T-cell (primary cell): ENCODE measurements at regions not wholly inside any gene's neighbourhood (a gene's known extent, or its start where the extent isn't known, plus 50 kb on each side); places are given as distances from the start of the nearest gene placed in this dataset.
"Not testable (repeated sequence)": the region's sequence is repeated elsewhere in the genome, so short reads cannot be mapped to it uniquely, and the experiment has no call there.

Experiments
- ATAC-seq, 4 experiments: fragments of 200-7000 bp in 3 of 4; fragments of 150-1000 bp in 1 of 4; cut with Tn5 transposase; replicated peaks in 1 of 4; 1 replicate in 3 of 4; 2 replicates in 1 of 4; pipeline ENCODE4 v1.10.0; 2021; ENCODE audit warnings: moderate library complexity in 3 of 4, mild to moderate bottlenecking in 2 of 4, moderate number of reproducible peaks in 1 of 4
- CTCF ChIA-PET, 2 donors: fragments of 300-600 bp; sonication (Branson Sonifier 250); formaldehyde crosslinking; loops; one replicate each; lab custom pipeline; 2022; ENCODE audit warnings: antibody characterized with exemption in 2 of 2; lab: Charles Lee
- POLR2A ChIA-PET, 2 donors: fragments of 300-600 bp; sonication (Branson Sonifier 250); formaldehyde crosslinking; loops; one replicate each; lab custom pipeline; 2022; ENCODE audit warnings: antibody characterized with exemption in 2 of 2; lab: Charles Lee
- DNase-seq, 35 experiments: peaks; one replicate each; pipeline versions ENCODE4 v3.0.0 to v3.0.0-alpha.2; 2013 to 2023
- H3K27ac ChIP-seq: one replicate; pipeline ENCODE4 v1.5.1; 2013; ENCODE audit warnings: low read length
- H3K27me3 ChIP-seq, 2 experiments: replicated peaks in 1 of 2; 1 replicate in 1 of 2; 2 replicates in 1 of 2; pipeline versions ENCODE4 v1.6.1 to v1.7.0; 2013; ENCODE audit warnings: low read length in 1 of 2, mixed read lengths in 1 of 2; ENCODE audit not compliant: control insufficient read depth in 2 of 2, insufficient read depth in 2 of 2; ENCODE audit errors: extremely low read depth in 1 of 2
- H3K36me3 ChIP-seq, 2 donors: 1 replicate in 1 of 2; 2 replicates in 1 of 2; pipeline versions ENCODE4 v1.6.1 to v1.7.0; 2013; ENCODE audit warnings: low read length in 1 of 2; ENCODE audit not compliant: control insufficient read depth in 2 of 2, insufficient read depth in 1 of 2; ENCODE audit errors: extremely low read depth in 1 of 2
- H3K4me1 ChIP-seq, 2 experiments: 1 replicate in 1 of 2; 2 replicates in 1 of 2; pipeline versions ENCODE4 v1.6.1 to v1.7.0; 2013; ENCODE audit warnings: low read length in 2 of 2, mixed read lengths in 1 of 2; ENCODE audit not compliant: insufficient read depth in 2 of 2, control insufficient read depth in 1 of 2; ENCODE audit errors: extremely low read depth in 1 of 2
- H3K4me3 ChIP-seq, 2 donors: 1 replicate in 1 of 2; 2 replicates in 1 of 2; pipeline versions ENCODE4 v1.5.1 to v1.7.0; 2013; ENCODE audit warnings: mild to moderate bottlenecking in 2 of 2, low read length in 1 of 2, moderate library complexity in 1 of 2; ENCODE audit not compliant: control insufficient read depth in 1 of 2; ENCODE audit errors: extremely low read depth in 1 of 2
- H3K9me3 ChIP-seq: 2 replicates; pipeline ENCODE4 v1.7.0; 2013
- H3K27ac Mint-ChIP-seq, 2 donors: one replicate each; pipeline ENCODE4 v1.8.0; 2020 to 2021; ENCODE audit warnings: mild to moderate bottlenecking in 2 of 2, mixed read lengths in 2 of 2
- H3K27me3 Mint-ChIP-seq, 2 donors: one replicate each; pipeline ENCODE4 v1.8.0; 2021 to 2022; ENCODE audit warnings: mixed read lengths in 2 of 2
- H3K36me3 Mint-ChIP-seq: one replicate; pipeline ENCODE4 v1.8.0; 2021; ENCODE audit warnings: mixed read lengths
- H3K4me1 Mint-ChIP-seq, 3 donors: one replicate each; pipeline ENCODE4 v1.8.0; 2020 to 2022; ENCODE audit warnings: mixed read lengths in 3 of 3, mild to moderate bottlenecking in 1 of 3
- H3K4me3 Mint-ChIP-seq, 3 donors: one replicate each; pipeline ENCODE4 v1.8.0; 2020 to 2022; ENCODE audit warnings: mild to moderate bottlenecking in 3 of 3, mixed read lengths in 3 of 3, moderate library complexity in 3 of 3
- H3K9me3 Mint-ChIP-seq, 3 donors: one replicate each; pipeline ENCODE4 v1.8.0; 2020 to 2022; ENCODE audit warnings: mixed read lengths in 3 of 3
- WGBS: methylation state at CpG from one replicate; pipeline ENCODE4 v1.1.5; 2013; ENCODE audit warnings: missing lambda C conversion rate; ENCODE audit not compliant: insufficient coverage; 5-methylcytosine and 5-hydroxymethylcytosine counted together

DNA sequence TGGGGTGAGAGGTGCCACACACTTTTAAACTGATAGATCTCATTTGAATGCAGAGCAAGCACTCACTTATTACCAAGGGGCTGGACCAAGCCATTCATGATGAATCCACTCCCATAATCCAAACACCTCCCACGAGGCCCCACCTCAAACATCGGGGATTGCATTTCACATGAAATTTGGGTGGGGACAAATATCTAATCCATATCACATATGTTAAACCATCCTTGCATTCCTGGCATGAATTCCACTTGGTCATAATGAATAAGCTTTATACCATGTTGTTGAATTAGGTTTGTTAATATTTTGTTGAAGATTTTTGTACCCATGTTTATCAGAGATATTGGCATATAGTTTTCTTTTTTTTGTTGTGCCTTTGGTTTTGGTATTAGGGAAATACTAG, 1198.7 kb upstream of the ATXN8OS start:
- no CpG with 5 or more reads among the region's 2 CpGs for WGBS
- Mint-ChIP-seq H3K27me3 (no peaks in the 10 kb centered on the region), H3K27ac (no peak overlapping the region), H3K9me3 (peaks cover 22 to 45% (median 38%) of the 10 kb centered on the region in 3 donors), H3K4me3 (no peak overlapping the region), H3K4me1 (no peaks in the 10 kb centered on the region), H3K36me3 (no peaks in the 10 kb centered on the region)
- H3K27ac ChIP-seq: no peak overlapping the region
- H3K4me1 ChIP-seq: no peaks in the 10 kb centered on the region
- no peaks in the 10 kb centered on the region for H3K36me3 ChIP-seq
- ChIA-PET CTCF (no interaction called here), POLR2A (no interaction called here)
- no peak overlapping the region for H3K4me3 ChIP-seq
- H3K27me3 ChIP-seq: no peaks in the 10 kb centered on the region
- no peak for DNase-seq
- peaks cover 6% of the 10 kb centered on the region for H3K9me3 ChIP-seq
- no peak for ATAC-seq

- Mint-ChIP-seq H3K4me3 (no peak overlapping the region), H3K27ac (no peak overlapping the region), H3K36me3 (no peaks in the 10 kb centered on the region), H3K4me1 (no peaks in the 10 kb centered on the region), H3K9me3 (peaks cover 17 to 42% (median 31%) of the 10 kb centered on the region in 3 donors), H3K27me3 (no peaks in the 10 kb centered on the region)
- 89% methylated on average over 1 of the region's 1 CpG for WGBS
- H3K4me3 ChIP-seq: no peak overlapping the region
- ATAC-seq (no peak), DNase-seq (no peak)
- CTCF ChIA-PET: no interaction called here
- POLR2A ChIA-PET: no interaction called here
- H3K4me1 ChIP-seq: no peaks in the 10 kb centered on the region
- H3K36me3 ChIP-seq: no peaks in the 10 kb centered on the region
- no peak overlapping the region for H3K27ac ChIP-seq
- no peaks in the 10 kb centered on the region for H3K27me3 ChIP-seq
- H3K9me3 ChIP-seq: peaks cover 4% of the 10 kb centered on the region
These were observed 1202.4 kb upstream of the ATXN8OS start for GRCh38 chr13:68905186-68905585.

DNA sequence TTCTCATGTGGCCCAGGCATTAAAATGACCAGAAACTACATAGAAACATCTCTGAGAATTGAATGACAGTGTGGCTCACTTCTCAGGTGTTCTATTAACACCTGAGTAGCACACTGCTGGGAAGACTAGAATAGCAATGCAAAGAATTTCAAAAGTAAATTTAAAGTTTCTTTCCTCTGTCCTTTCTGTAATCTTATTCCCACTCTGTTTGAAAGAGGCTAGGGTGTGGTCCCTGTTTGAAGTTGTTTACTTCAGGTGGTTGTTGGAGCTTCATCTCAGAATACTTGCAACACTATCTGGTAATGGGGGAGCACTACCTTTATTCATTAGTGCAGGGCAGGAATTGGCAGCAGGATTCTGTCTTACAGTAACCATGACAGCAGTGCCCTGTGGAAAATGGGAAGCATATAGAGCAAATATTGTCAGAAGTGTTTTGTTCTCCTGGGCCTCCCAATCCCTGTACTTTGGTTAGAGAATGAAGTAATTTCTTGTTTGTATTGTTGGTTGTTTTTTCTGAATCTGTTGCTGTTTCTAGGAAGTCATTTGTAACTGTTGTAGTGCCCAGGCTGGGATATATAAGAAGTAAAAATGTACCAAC, 1210.2 kb upstream of the ATXN8OS start:
- Histone ChIP-seq H3K27me3 (no peaks in the 10 kb centered on the region), H3K9me3 (peaks cover 3% of the 10 kb centered on the region), H3K36me3 (no peaks in the 10 kb centered on the region), H3K27ac (no peak overlapping the region), H3K4me1 (no peaks in the 10 kb centered on the region), H3K4me3 (no peak overlapping the region)
- no peak overlapping the region for H3K4me3 Mint-ChIP-seq
- H3K4me1 Mint-ChIP-seq: no peaks in the 10 kb centered on the region
- H3K9me3 Mint-ChIP-seq: peaks cover 4 to 24% (median 8%) of the 10 kb centered on the region in 3 donors
- no peak for DNase-seq
- H3K27ac Mint-ChIP-seq: no peak overlapping the region
- H3K36me3 Mint-ChIP-seq: no peaks in the 10 kb centered on the region
- H3K27me3 Mint-ChIP-seq: no peaks in the 10 kb centered on the region
- POLR2A ChIA-PET: no interaction called here
- CTCF ChIA-PET: interaction anchor here in 1 of 2 donors (0.6 kb wide), 1 partner anchor 290 kb away, joined by 5 read pairs; no protein-coding TSS in a partner anchor
- no peak for ATAC-seq

- Mint-ChIP-seq H3K36me3 (no peaks in the 10 kb centered on the region), H3K4me1 (no peaks in the 10 kb centered on the region), H3K27ac (no peak overlapping the region), H3K27me3 (no peaks in the 10 kb centered on the region), H3K4me3 (no peak overlapping the region), H3K9me3 (peaks cover 8 to 27% (median 11%) of the 10 kb centered on the region in 3 donors)
- no peak for ATAC-seq
- WGBS: 64% methylated on average over 1 of the region's 1 CpG
- peaks cover 3% of the 10 kb centered on the region for H3K9me3 ChIP-seq
- CTCF ChIA-PET: no interaction called here
- DNase-seq: no peak
- no peaks in the 10 kb centered on the region for H3K36me3 ChIP-seq
- no peaks in the 10 kb centered on the region for H3K27me3 ChIP-seq
- no peak overlapping the region for H3K4me3 ChIP-seq
- no peak overlapping the region for H3K27ac ChIP-seq
- POLR2A ChIA-PET: no interaction called here
- no peaks in the 10 kb centered on the region for H3K4me1 ChIP-seq
These were observed 1211.9 kb upstream of the ATXN8OS start for GRCh38 chr13:68895696-68896095.

GRCh38 chr13:68893721-68894120, 1213.9 kb upstream of the ATXN8OS start:
- H3K36me3 ChIP-seq, H3K9me3 ChIP-seq, H3K36me3 Mint-ChIP-seq, H3K4me1 ChIP-seq, H3K27ac Mint-ChIP-seq, H3K27me3 Mint-ChIP-seq, H3K27me3 ChIP-seq, H3K4me3 ChIP-seq, POLR2A ChIA-PET, H3K4me3 Mint-ChIP-seq, CTCF ChIA-PET, DNase-seq, H3K4me1 Mint-ChIP-seq, H3K27ac ChIP-seq, ATAC-seq: not testable (repeated sequence)
- H3K9me3 Mint-ChIP-seq: peaks cover 10 to 39% (median 16%) of the 10 kb centered on the region in 3 donors
- WGBS: no CpG with 5 or more reads among the region's 2 CpGs

- H3K27me3 Mint-ChIP-seq, H3K36me3 Mint-ChIP-seq, POLR2A ChIA-PET, ATAC-seq, H3K4me3 Mint-ChIP-seq, H3K27ac ChIP-seq, CTCF ChIA-PET, H3K4me1 ChIP-seq, H3K4me3 ChIP-seq, H3K9me3 ChIP-seq, DNase-seq, H3K4me1 Mint-ChIP-seq, H3K36me3 ChIP-seq, H3K27ac Mint-ChIP-seq, H3K27me3 ChIP-seq: not testable (repeated sequence)
- WGBS: no CpG with 5 or more reads among the region's 3 CpGs
- H3K9me3 Mint-ChIP-seq: peaks cover 9 to 34% (median 17%) of the 10 kb centered on the region in 3 donors
These were observed 1215.0 kb upstream of the ATXN8OS start for GRCh38 chr13:68892596-68892995.

- peaks cover 12 to 32% (median 14%) of the 10 kb centered on the region in 3 donors for H3K9me3 Mint-ChIP-seq
- DNase-seq, POLR2A ChIA-PET, H3K4me1 ChIP-seq, H3K27me3 Mint-ChIP-seq, CTCF ChIA-PET, H3K9me3 ChIP-seq, ATAC-seq, H3K27ac Mint-ChIP-seq, H3K4me3 ChIP-seq, H3K27ac ChIP-seq, H3K27me3 ChIP-seq, H3K36me3 ChIP-seq, H3K36me3 Mint-ChIP-seq, H3K4me1 Mint-ChIP-seq, H3K4me3 Mint-ChIP-seq: not testable (repeated sequence)
- WGBS: 88% methylated on average over 5 of the region's 7 CpGs
These were observed 1217.5 kb upstream of the ATXN8OS start for GRCh38 chr13:68890101-68890500.
